Fibroblast of lung (primary cell): ENCODE measurements at regions not wholly inside any gene's neighbourhood (a gene's known extent, or its start where the extent isn't known, plus 50 kb on each side); places are given as distances from the start of the nearest gene placed in this dataset.

ENCODE experiments used
- DNase-seq, 2 donors: peaks; one replicate each; pipeline versions ENCODE4 v3.0.0 to v3.0.0-alpha.2; 2010; ENCODE audit warnings: low read depth in 2 of 2
- H2AFZ ChIP-seq: 2 replicates; pipeline ENCODE4 v1.5.1; 2012; ENCODE audit warnings: low read length, control low read depth, inconsistent platforms
- H3K27ac ChIP-seq: 2 replicates; pipeline ENCODE4 v1.5.1; 2011; ENCODE audit warnings: low read length, control low read depth; ENCODE audit not compliant: insufficient read depth
- H3K27me3 ChIP-seq: 2 replicates; pipeline ENCODE4 v1.5.1; 2011; ENCODE audit warnings: mild to moderate bottlenecking, low read length; ENCODE audit not compliant: control insufficient read depth, insufficient read depth
- H3K36me3 ChIP-seq: 2 replicates; pipeline ENCODE4 v1.5.1; 2011; ENCODE audit warnings: low read length; ENCODE audit not compliant: control insufficient read depth, insufficient read depth
- H3K4me1 ChIP-seq: 2 replicates; pipeline ENCODE4 v1.5.1; 2011; ENCODE audit warnings: low read length; ENCODE audit not compliant: control insufficient read depth, insufficient read depth; ENCODE audit errors: extremely low read depth
- H3K4me2 ChIP-seq: 2 replicates; pipeline ENCODE4 v1.5.1; 2011; ENCODE audit warnings: low read length, control low read depth; ENCODE audit not compliant: insufficient read depth; ENCODE audit errors: extremely low read depth
- H3K4me3 ChIP-seq, 4 experiments: fragments of 200-600 bp in 1 of 4; sonication (generic) in 1 of 4; replicated peaks in 1 of 4; 2 replicates each; pipeline ENCODE4 v1.5.1; 2011 to 2016; ENCODE audit warnings: low read length in 4 of 4, low read depth in 3 of 4, mild to moderate bottlenecking in 3 of 4, control low read depth in 2 of 4, inconsistent platforms in 1 of 4, mixed read lengths in 1 of 4; ENCODE audit not compliant: insufficient read depth in 1 of 4; ENCODE audit errors: control extremely low read depth in 1 of 4
- H3K79me2 ChIP-seq: 2 replicates; pipeline ENCODE4 v1.5.1; 2012; ENCODE audit warnings: mild to moderate bottlenecking, low read length, inconsistent platforms; ENCODE audit not compliant: control insufficient read depth, insufficient read depth
- H3K9ac ChIP-seq: 2 replicates; pipeline ENCODE4 v1.5.1; 2011; ENCODE audit warnings: mild to moderate bottlenecking, low read length, control low read depth; ENCODE audit not compliant: insufficient read depth
- H3K9me3 ChIP-seq: 2 replicates; pipeline ENCODE4 v1.5.1; 2012; ENCODE audit warnings: low read depth, low read length; ENCODE audit not compliant: control insufficient read depth, insufficient read depth
- H4K20me1 ChIP-seq: 2 replicates; pipeline ENCODE4 v1.5.1; 2011; ENCODE audit warnings: low read length; ENCODE audit not compliant: control insufficient read depth, insufficient read depth; ENCODE audit errors: extremely low read depth
- EZH2 ChIP-seq: IDR thresholded peaks from 2 replicates; pipeline ENCODE4 v1.5.1; 2012; ENCODE audit warnings: low read length, control low read depth, mild to moderate bottlenecking; ENCODE audit errors: missing control alignments
- TF ChIP-seq, protein P1 (sequence below), 2 donors: IDR thresholded peaks in 1 of 2; conservative IDR thresholded peaks in 1 of 2; 1 replicate in 1 of 2; 2 replicates in 1 of 2; pipeline ENCODE4 v1.5.1; 2011 to 2012; ENCODE audit warnings: low read length in 2 of 2, control low read depth in 1 of 2, inconsistent platforms in 1 of 2, low read depth in 1 of 2, mild to moderate bottlenecking in 1 of 2

DNA sequence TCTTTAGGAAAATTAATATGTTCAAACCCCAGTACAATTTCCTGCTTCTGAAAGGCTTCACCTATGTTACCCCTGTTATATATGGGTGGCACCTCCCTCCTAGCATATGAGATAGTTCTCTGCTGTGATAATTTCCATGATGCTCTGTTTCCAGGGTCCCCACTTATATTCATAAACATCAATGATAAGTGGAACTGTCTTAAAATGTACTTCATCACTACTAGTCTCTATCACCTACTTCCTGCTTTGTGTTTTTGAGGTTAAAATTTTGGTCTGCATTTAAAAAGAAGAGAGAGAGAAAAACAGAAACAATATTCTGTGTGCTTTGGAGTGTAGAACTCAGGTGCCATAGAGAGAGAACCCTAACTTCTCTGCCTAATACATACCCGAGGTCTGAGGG lies 234.7 kb downstream of the HTR1A start:
- TF ChIP-seq, protein P1, sequence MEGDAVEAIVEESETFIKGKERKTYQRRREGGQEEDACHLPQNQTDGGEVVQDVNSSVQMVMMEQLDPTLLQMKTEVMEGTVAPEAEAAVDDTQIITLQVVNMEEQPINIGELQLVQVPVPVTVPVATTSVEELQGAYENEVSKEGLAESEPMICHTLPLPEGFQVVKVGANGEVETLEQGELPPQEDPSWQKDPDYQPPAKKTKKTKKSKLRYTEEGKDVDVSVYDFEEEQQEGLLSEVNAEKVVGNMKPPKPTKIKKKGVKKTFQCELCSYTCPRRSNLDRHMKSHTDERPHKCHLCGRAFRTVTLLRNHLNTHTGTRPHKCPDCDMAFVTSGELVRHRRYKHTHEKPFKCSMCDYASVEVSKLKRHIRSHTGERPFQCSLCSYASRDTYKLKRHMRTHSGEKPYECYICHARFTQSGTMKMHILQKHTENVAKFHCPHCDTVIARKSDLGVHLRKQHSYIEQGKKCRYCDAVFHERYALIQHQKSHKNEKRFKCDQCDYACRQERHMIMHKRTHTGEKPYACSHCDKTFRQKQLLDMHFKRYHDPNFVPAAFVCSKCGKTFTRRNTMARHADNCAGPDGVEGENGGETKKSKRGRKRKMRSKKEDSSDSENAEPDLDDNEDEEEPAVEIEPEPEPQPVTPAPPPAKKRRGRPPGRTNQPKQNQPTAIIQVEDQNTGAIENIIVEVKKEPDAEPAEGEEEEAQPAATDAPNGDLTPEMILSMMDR (conservative IDR thresholded peaks at IDR 0.05 in 1 of 2, IDR thresholded peaks at IDR 0.05 in 1 of 2; ENCODE audit: low read depth in 1 of 2, low read length in 2 of 2): no peak
- TF ChIP-seq EZH2: no peak
- H3K4me2 ChIP-seq: no peak overlapping the region
- H2AFZ ChIP-seq: no peak overlapping the region
- no peaks in the 10 kb centered on the region for H3K36me3 ChIP-seq
- no peaks in the 10 kb centered on the region for H3K4me1 ChIP-seq
- no peak overlapping the region for H3K27ac ChIP-seq
- DNase-seq: no peak
- no peaks in the 10 kb centered on the region for H3K27me3 ChIP-seq
- no peak overlapping the region for H3K4me3 ChIP-seq
- H3K9me3 ChIP-seq: no peaks in the 10 kb centered on the region
- no peaks in the 10 kb centered on the region for H3K79me2 ChIP-seq
- no peaks in the 10 kb centered on the region for H4K20me1 ChIP-seq
- H3K9ac ChIP-seq: no peak overlapping the region

DNA sequence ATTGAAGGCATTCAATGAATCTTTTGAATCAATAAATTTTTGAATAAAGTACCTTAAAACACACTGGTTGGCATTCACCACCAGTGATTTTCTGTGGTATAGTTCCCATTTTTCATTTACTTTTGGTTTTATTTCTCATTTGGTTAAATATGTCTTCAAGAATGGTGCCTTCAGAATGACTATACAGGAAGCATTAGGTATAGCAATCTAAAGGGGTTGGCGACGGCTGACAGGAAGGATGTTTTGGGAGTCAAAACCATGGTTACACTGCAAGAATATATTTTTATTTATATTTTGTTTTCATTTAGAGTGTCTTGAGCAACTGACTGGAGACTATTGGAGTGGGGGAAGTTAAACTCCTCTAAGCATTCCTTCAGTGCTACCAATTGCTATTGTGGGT lies 235.7 kb downstream of the HTR1A start:
- no peak for DNase-seq

DNA sequence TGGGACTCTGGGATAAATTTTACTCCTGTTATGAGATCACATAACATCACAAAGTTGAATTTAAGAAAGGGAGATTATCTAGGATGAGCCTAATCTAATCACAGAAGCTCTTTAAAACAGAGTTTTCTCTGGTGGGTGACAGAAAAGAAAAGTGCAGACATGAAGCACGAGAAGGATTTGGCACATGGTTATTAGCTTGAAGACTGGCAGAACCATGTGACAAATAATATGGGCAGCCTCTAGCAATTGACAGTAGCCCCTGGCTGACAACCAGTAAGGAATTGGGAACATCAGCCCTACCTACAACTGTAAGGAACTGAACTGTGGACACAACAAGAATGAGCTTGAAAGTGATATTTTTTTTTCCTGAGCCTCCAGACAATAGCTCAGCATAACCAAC lies 243.1 kb downstream of the HTR1A start:
- TF ChIP-seq, protein P1 (conservative IDR thresholded peaks at IDR 0.05 in 1 of 2, IDR thresholded peaks at IDR 0.05 in 1 of 2; ENCODE audit: low read depth in 1 of 2, low read length in 2 of 2): no peak
- no peak for TF ChIP-seq EZH2
- DNase-seq: no peak
- Histone ChIP-seq H3K36me3 (no peaks in the 10 kb centered on the region), H3K4me2 (no peak overlapping the region), H2AFZ (no peak overlapping the region), H3K9me3 (no peaks in the 10 kb centered on the region), H3K79me2 (no peaks in the 10 kb centered on the region), H3K4me3 (no peak overlapping the region), H3K27ac (no peak overlapping the region), H3K27me3 (no peaks in the 10 kb centered on the region), H4K20me1 (no peaks in the 10 kb centered on the region), H3K4me1 (no peaks in the 10 kb centered on the region), H3K9ac (no peak overlapping the region)

More for the DNA sequence above, 235.7 kb downstream of the HTR1A start:
- no peaks in the 10 kb centered on the region for H3K9me3 ChIP-seq
- no peak overlapping the region for H3K9ac ChIP-seq
- H3K79me2 ChIP-seq: no peaks in the 10 kb centered on the region
- no peaks in the 10 kb centered on the region for H4K20me1 ChIP-seq
- H3K4me2 ChIP-seq: no peak overlapping the region
- no peak overlapping the region for H3K27ac ChIP-seq
- no peaks in the 10 kb centered on the region for H3K36me3 ChIP-seq
- no peak overlapping the region for H3K4me3 ChIP-seq
- H3K27me3 ChIP-seq: no peaks in the 10 kb centered on the region
- TF ChIP-seq, protein P1 (conservative IDR thresholded peaks at IDR 0.05 in 1 of 2, IDR thresholded peaks at IDR 0.05 in 1 of 2; ENCODE audit: low read depth in 1 of 2, low read length in 2 of 2): no peak
- no peak for TF ChIP-seq EZH2
- no peaks in the 10 kb centered on the region for H3K4me1 ChIP-seq
- no peak overlapping the region for H2AFZ ChIP-seq
